ENCODE measurements at regions not wholly inside any gene's neighbourhood (a gene's known extent, or its start where the extent isn't known, plus 50 kb on each side); places are given as distances from the start of the nearest gene placed in this dataset.

GRCh38 chr9:89837934-89838310, 233.1 kb downstream of the GADD45G start:
- TF ChIP-seq CTCF (IDR thresholded peaks at IDR 0.05; ENCODE audit: poor library complexity) (no peak), EZH2phosphoT487 (IDR thresholded peaks at IDR 0.05; ENCODE audit: low read depth, severe bottlenecking, unreplicated experiment) (no peak)

Data from hepatocyte (in vitro differentiated cells).